K562 (cell line): ENCODE measurements at regions not wholly inside any gene's neighbourhood (a gene's known extent, or its start where the extent isn't known, plus 50 kb on each side); places are given as distances from the start of the nearest gene placed in this dataset.

ENCODE experiments used
- ATAC-seq: fragments of 200-7000 bp; cut with Tn5 transposase; 3 replicates; pipeline ENCODE4 v1.9.1; 2020; ENCODE audit warnings: moderate library complexity
- BruUV-seq: library from RNA; stranded (reverse); fragments of 400-500 nt; replicated peaks from 2 replicates; lab custom pipeline; 2021; lab: Mats Ljungman, UMichigan
- CTCF ChIA-PET: fragments of 300-600 bp; formaldehyde crosslinking; extraction: SDS; loops from one replicate; lab custom pipeline; 2021; ENCODE audit warnings: low intra/inter-chr PET ratio; lab: Yijun Ruan, JAX
- POLR2A ChIA-PET: fragments of 300-600, 350-650 bp; sonication (Branson Sonifier 250); formaldehyde crosslinking; extraction: SDS; loops from one replicate; lab custom pipeline; 2021; ENCODE audit warnings: antibody characterized with exemption, inconsistent platforms; lab: Yijun Ruan, JAX
- DNase-seq, 4 experiments: peaks; one replicate each; pipeline versions ENCODE4 v3.0.0 to v3.0.0-alpha.2; 2011 to 2018; ENCODE audit warnings: low spot score in 3 of 4, mixed read lengths in 3 of 4; ENCODE audit errors: extremely low read depth in 1 of 4
- FAIRE-seq: peaks from 2 replicates; lab custom pipeline; 2011; peaks lifted over from hg19 to GRCh38; lab: Jason Lieb, UNC
- H2AFZ ChIP-seq: 2 replicates; pipeline ENCODE4 v1.6.0; 2011; ENCODE audit warnings: low read depth, low read length, control low read depth, inconsistent platforms
- H3K27ac ChIP-seq: fragments of 200-600 bp; 3 replicates; pipeline ENCODE4 v1.8.0; 2011; ENCODE audit warnings: low read depth, mild to moderate bottlenecking, control low read depth, inconsistent platforms, low read length, moderate library complexity, mixed read lengths; ENCODE audit errors: extremely low read depth
- H3K27me3 ChIP-seq, 2 experiments: fragments of 300-600 bp in 1 of 2; 2 replicates in 1 of 2; 3 replicates in 1 of 2; pipeline versions ENCODE4 v1.6.0 to v1.8.0; 2011; ENCODE audit warnings: inconsistent platforms in 2 of 2, low read length in 2 of 2, mild to moderate bottlenecking in 1 of 2, mixed read lengths in 1 of 2, moderate library complexity in 1 of 2; ENCODE audit not compliant: control insufficient read depth in 2 of 2, insufficient read depth in 2 of 2
- H3K36me3 ChIP-seq: fragments of 300-600 bp; 3 replicates; pipeline ENCODE4 v1.8.0; 2011; ENCODE audit warnings: mild to moderate bottlenecking, low read length, inconsistent platforms; ENCODE audit not compliant: control insufficient read depth, insufficient read depth
- H3K4me1 ChIP-seq, 2 experiments: fragments of 200-600 bp in 1 of 2; replicated peaks in 1 of 2; 2 replicates in 1 of 2; 3 replicates in 1 of 2; pipeline versions ENCODE4 v1.5.1 to v1.8.0; 2011; ENCODE audit warnings: inconsistent platforms in 2 of 2, low read length in 2 of 2, mild to moderate bottlenecking in 1 of 2, mixed read lengths in 1 of 2, moderate library complexity in 1 of 2; ENCODE audit not compliant: control insufficient read depth in 2 of 2, insufficient read depth in 2 of 2
- H3K4me2 ChIP-seq: 2 replicates; pipeline ENCODE4 v1.6.1; 2011; ENCODE audit warnings: low read length, control low read depth, inconsistent platforms, mixed read lengths; ENCODE audit not compliant: insufficient read depth
- H3K4me3 ChIP-seq: fragments of 200-600 bp; sonication (generic), shearing (Covaris generic); 2 replicates; pipeline ENCODE4 v1.5.1; 2016; ENCODE audit warnings: control low read depth, inconsistent platforms
- H3K79me2 ChIP-seq: fragments of 200-600 bp; 3 replicates; pipeline ENCODE4 v1.8.0; 2011; ENCODE audit warnings: low read length, inconsistent platforms; ENCODE audit not compliant: control insufficient read depth, insufficient read depth
- H3K9ac ChIP-seq, 2 experiments: 2 replicates each; pipeline versions ENCODE4 v1.6.0 to v1.6.1; 2011; ENCODE audit warnings: low read depth in 2 of 2, low read length in 2 of 2, control low read depth in 1 of 2, inconsistent platforms in 1 of 2, mild to moderate bottlenecking in 1 of 2, mixed read lengths in 1 of 2; ENCODE audit not compliant: insufficient read depth in 1 of 2
- H3K9me1 ChIP-seq: one replicate; pipeline ENCODE4 v1.6.0; 2011; ENCODE audit warnings: inconsistent platforms, mild to moderate bottlenecking, low read length, moderate library complexity; ENCODE audit not compliant: control insufficient read depth, insufficient read depth
- H3K9me3 ChIP-seq: replicated peaks from 2 replicates; pipeline ENCODE4 v1.5.1; 2011; ENCODE audit warnings: low read depth, low read length, inconsistent platforms; ENCODE audit not compliant: control insufficient read depth, insufficient read depth
- H4K20me1 ChIP-seq: replicated peaks from 2 replicates; pipeline ENCODE4 v1.6.1; 2011; ENCODE audit warnings: low read length, inconsistent platforms, mixed read lengths; ENCODE audit not compliant: control insufficient read depth, insufficient read depth
- HLTF ChIP-seq: fragments of 450-650 bp; IDR thresholded peaks from 2 replicates; pipeline ENCODE4 v1.6.1; 2016
- KAT2B ChIP-seq: IDR thresholded peaks from one replicate; pipeline ENCODE4 v1.6.1; 2012; ENCODE audit warnings: low read depth, mild to moderate bottlenecking, control low read depth, inconsistent platforms, low read length, moderate library complexity
- MCM2 ChIP-seq: fragments of 450-650 bp; IDR thresholded peaks from 2 replicates; pipeline ENCODE4 v1.6.1; 2017; ENCODE audit warnings: low read depth, mild to moderate bottlenecking
- ZNF282 ChIP-seq: sonication (generic); formaldehyde crosslinking; IDR thresholded peaks from 2 replicates; pipeline ENCODE4 v1.8.1; 2023; ENCODE audit warnings: missing genetic modification reagents
- ZNF324 ChIP-seq: fragments of 250-450 bp; sonication (Bioruptor Pico); IDR thresholded peaks from 2 replicates; pipeline ENCODE4 v1.4.0; 2020; ENCODE audit warnings: mild to moderate bottlenecking
- ZNF586 ChIP-seq: fragments of 450-650 bp; formaldehyde crosslinking; conservative IDR thresholded peaks from 2 replicates; pipeline ENCODE4 v1.4.0; 2020; ENCODE audit warnings: mild to moderate bottlenecking, moderate library complexity
- WGBS: fragments of 100-300 bp; shearing (Covaris generic); methylation state at CpG from one replicate; pipeline ENCODE4 v1.1.6; 2016; ENCODE audit warnings: low coverage, mixed read lengths; ENCODE audit not compliant: insufficient coverage; ENCODE audit errors: missing lambda C conversion rate; 5-methylcytosine and 5-hydroxymethylcytosine counted together
- in situ Hi-C: fragments of 300-500 bp; cut with MboI; formaldehyde crosslinking; loops from 4 replicates; pipeline ENCODE4 v1.15.0; 2018; ENCODE audit warnings: inconsistent platforms, mixed read lengths
- intact Hi-C: fragments of 100-400 bp; cut with micrococcal nuclease; formaldehyde crosslinking; loops from 2 replicates; pipeline ENCODE4 v1.14.2; 2022
- TF ChIP-seq, protein P1 (sequence below): fragments of 250-450 bp; sonication (Bioruptor Pico); IDR thresholded peaks from 2 replicates; pipeline ENCODE4 v1.8.0; 2022; ENCODE audit warnings: inconsistent platforms
- TF ChIP-seq, protein P2 (sequence below): fragments of 200-800 bp; sonication (Bioruptor generic); IDR thresholded peaks from 2 replicates; pipeline ENCODE4 v1.6.1; 2016; ENCODE audit warnings: missing genetic modification characterization, missing compliant biosample characterization
- TF ChIP-seq, protein P3 (sequence below), 2 experiments: fragments of 450-650 bp in 1 of 2; sonication (generic) in 1 of 2; formaldehyde crosslinking in 1 of 2; IDR thresholded peaks in 1 of 2; conservative IDR thresholded peaks in 1 of 2; 2 replicates each; pipeline versions ENCODE4 v1.6.1 to v1.8.1; 2016 to 2023; ENCODE audit warnings: mild to moderate bottlenecking in 2 of 2, moderate library complexity in 2 of 2, inconsistent platforms in 1 of 2, missing genetic modification reagents in 1 of 2
- TF ChIP-seq, protein P4 (sequence below): fragments of 450-650 bp; formaldehyde crosslinking; IDR thresholded peaks from 2 replicates; pipeline ENCODE4 v1.4.0; 2020; ENCODE audit warnings: mild to moderate bottlenecking, moderate library complexity
- TF ChIP-seq, protein P5 (sequence below): fragments of 250-450 bp; sonication (Bioruptor Pico); IDR thresholded peaks from 2 replicates; pipeline ENCODE4 v1.8.0; 2022; ENCODE audit warnings: inconsistent platforms, mild to moderate bottlenecking, moderate library complexity, borderline replicate concordance

- intact Hi-C loops (no loop called here), in situ Hi-C loops (no loop called here)
- H3K9me3 ChIP-seq, result no peaks in the 10 kb centered on the region
- no peak for FAIRE-seq
- H3K27ac ChIP-seq, result no peak overlapping the region
- H2AFZ ChIP-seq, result peak overlapping the region; percentile 45; the same call in 1 of the 2 replicates
- no peaks in the 10 kb centered on the region for H3K9me1 ChIP-seq
- H3K36me3 ChIP-seq, result no peaks in the 10 kb centered on the region
- WGBS, result 11% methylated on average over 3 of the region's 3 CpGs
- POLR2A ChIA-PET, result interaction anchor here (0.6 kb wide), 1 partner anchor 178 kb away, joined by 3 read pairs; no protein-coding TSS in a partner anchor
- no peak overlapping the region for H3K4me2 ChIP-seq
- no peak overlapping the region for H3K4me3 ChIP-seq
- H4K20me1 ChIP-seq, result no peaks in the 10 kb centered on the region
- DNase-seq, result no peak
- no peaks in the 10 kb centered on the region; a peak in 2 of 5 replicates for H3K4me1 ChIP-seq
- no peaks in the 10 kb centered on the region for H3K79me2 ChIP-seq
- BruUV-seq, result no TSS peak
- CTCF ChIA-PET, result no interaction called here
- no peaks in the 10 kb centered on the region for H3K27me3 ChIP-seq
- ATAC-seq, result no peak
- no peak overlapping the region for H3K9ac ChIP-seq
- TF ChIP-seq ZNF282 (CRISPR knock-in tag) (no peak), ZNF324 (CRISPR knock-in tag) (no peak), HLTF (no peak), ZNF586 (CRISPR knock-in tag) (no peak), MCM2 (no peak), KAT2B (no peak)
- TF ChIP-seq, protein P1, sequence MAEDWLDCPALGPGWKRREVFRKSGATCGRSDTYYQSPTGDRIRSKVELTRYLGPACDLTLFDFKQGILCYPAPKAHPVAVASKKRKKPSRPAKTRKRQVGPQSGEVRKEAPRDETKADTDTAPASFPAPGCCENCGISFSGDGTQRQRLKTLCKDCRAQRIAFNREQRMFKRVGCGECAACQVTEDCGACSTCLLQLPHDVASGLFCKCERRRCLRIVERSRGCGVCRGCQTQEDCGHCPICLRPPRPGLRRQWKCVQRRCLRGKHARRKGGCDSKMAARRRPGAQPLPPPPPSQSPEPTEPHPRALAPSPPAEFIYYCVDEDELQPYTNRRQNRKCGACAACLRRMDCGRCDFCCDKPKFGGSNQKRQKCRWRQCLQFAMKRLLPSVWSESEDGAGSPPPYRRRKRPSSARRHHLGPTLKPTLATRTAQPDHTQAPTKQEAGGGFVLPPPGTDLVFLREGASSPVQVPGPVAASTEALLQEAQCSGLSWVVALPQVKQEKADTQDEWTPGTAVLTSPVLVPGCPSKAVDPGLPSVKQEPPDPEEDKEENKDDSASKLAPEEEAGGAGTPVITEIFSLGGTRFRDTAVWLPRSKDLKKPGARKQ (CRISPR knock-in tag), result no peak
- TF ChIP-seq, protein P2, sequence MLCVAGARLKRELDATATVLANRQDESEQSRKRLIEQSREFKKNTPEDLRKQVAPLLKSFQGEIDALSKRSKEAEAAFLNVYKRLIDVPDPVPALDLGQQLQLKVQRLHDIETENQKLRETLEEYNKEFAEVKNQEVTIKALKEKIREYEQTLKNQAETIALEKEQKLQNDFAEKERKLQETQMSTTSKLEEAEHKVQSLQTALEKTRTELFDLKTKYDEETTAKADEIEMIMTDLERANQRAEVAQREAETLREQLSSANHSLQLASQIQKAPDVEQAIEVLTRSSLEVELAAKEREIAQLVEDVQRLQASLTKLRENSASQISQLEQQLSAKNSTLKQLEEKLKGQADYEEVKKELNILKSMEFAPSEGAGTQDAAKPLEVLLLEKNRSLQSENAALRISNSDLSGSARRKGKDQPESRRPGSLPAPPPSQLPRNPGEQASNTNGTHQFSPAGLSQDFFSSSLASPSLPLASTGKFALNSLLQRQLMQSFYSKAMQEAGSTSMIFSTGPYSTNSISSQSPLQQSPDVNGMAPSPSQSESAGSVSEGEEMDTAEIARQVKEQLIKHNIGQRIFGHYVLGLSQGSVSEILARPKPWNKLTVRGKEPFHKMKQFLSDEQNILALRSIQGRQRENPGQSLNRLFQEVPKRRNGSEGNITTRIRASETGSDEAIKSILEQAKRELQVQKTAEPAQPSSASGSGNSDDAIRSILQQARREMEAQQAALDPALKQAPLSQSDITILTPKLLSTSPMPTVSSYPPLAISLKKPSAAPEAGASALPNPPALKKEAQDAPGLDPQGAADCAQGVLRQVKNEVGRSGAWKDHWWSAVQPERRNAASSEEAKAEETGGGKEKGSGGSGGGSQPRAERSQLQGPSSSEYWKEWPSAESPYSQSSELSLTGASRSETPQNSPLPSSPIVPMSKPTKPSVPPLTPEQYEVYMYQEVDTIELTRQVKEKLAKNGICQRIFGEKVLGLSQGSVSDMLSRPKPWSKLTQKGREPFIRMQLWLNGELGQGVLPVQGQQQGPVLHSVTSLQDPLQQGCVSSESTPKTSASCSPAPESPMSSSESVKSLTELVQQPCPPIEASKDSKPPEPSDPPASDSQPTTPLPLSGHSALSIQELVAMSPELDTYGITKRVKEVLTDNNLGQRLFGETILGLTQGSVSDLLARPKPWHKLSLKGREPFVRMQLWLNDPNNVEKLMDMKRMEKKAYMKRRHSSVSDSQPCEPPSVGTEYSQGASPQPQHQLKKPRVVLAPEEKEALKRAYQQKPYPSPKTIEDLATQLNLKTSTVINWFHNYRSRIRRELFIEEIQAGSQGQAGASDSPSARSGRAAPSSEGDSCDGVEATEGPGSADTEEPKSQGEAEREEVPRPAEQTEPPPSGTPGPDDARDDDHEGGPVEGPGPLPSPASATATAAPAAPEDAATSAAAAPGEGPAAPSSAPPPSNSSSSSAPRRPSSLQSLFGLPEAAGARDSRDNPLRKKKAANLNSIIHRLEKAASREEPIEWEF, result no peak
- TF ChIP-seq, protein P3, sequence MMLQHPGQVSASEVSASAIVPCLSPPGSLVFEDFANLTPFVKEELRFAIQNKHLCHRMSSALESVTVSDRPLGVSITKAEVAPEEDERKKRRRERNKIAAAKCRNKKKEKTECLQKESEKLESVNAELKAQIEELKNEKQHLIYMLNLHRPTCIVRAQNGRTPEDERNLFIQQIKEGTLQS (IDR thresholded peaks at IDR 0.05), result no peak
- TF ChIP-seq, protein P3 (CRISPR knock-in tag; conservative IDR thresholded peaks at IDR 0.05), result no peak
- TF ChIP-seq, protein P4, sequence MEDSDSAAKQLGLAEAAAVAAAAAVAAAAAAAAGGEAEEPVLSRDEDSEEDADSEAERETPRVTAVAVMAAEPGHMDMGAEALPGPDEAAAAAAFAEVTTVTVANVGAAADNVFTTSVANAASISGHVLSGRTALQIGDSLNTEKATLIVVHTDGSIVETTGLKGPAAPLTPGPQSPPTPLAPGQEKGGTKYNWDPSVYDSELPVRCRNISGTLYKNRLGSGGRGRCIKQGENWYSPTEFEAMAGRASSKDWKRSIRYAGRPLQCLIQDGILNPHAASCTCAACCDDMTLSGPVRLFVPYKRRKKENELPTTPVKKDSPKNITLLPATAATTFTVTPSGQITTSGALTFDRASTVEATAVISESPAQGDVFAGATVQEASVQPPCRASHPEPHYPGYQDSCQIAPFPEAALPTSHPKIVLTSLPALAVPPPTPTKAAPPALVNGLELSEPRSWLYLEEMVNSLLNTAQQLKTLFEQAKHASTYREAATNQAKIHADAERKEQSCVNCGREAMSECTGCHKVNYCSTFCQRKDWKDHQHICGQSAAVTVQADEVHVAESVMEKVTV (CRISPR knock-in tag), result no peak
- TF ChIP-seq, protein P5, sequence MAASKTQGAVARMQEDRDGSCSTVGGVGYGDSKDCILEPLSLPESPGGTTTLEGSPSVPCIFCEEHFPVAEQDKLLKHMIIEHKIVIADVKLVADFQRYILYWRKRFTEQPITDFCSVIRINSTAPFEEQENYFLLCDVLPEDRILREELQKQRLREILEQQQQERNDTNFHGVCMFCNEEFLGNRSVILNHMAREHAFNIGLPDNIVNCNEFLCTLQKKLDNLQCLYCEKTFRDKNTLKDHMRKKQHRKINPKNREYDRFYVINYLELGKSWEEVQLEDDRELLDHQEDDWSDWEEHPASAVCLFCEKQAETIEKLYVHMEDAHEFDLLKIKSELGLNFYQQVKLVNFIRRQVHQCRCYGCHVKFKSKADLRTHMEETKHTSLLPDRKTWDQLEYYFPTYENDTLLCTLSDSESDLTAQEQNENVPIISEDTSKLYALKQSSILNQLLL, result no peak
Observed at GRCh38 chr2:191738667-191739066, 60.7 kb downstream of the NABP1 start.
